Astrocyte (in vitro differentiated cells and primary cell): ENCODE measurements at regions not wholly inside any gene's neighbourhood (a gene's known extent, or its start where the extent isn't known, plus 50 kb on each side); places are given as distances from the start of the nearest gene placed in this dataset.

Experiments
- CTCF ChIP-seq: IDR thresholded peaks from 2 replicates; pipeline ENCODE4 v1.5.1; 2011; ENCODE audit warnings: low read depth, mild to moderate bottlenecking, inconsistent platforms, low read length, moderate library complexity; ENCODE audit not compliant: insufficient read depth
- EZH2 ChIP-seq: IDR thresholded peaks from 2 replicates; pipeline ENCODE4 v1.6.1; 2012; ENCODE audit warnings: mild to moderate bottlenecking, low read length, inconsistent platforms; ENCODE audit not compliant: insufficient read depth

DNA sequence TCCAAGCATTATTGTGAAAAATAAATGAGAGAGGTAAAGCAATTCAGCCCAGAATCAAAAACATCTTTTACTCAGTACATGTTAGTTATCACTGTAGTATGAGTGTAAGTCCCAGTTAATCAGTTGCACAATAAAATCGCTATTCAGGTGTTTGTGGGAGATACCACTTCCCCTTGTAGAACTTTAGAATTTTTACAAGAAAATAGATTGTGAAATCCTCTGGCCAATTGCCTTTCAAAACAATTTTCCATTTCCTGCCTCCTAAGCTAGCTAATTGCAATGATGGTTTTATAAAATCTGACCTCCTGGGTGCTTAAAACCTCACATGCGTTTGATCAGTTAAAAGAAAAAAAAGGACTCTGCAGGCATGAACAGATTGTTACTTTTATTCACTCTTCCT is 332.5 kb downstream of the PID1 start:
- TF ChIP-seq CTCF (no peak), EZH2 (no peak)
